NCI-H1105 treated with DMSO at 0.1 percent for 48 hours (cell line): ENCODE measurements at regions not wholly inside any gene's neighbourhood (a gene's known extent, or its start where the extent isn't known, plus 50 kb on each side); places are given as distances from the start of the nearest gene placed in this dataset.
"Not testable (repeated sequence)": the region's sequence is repeated elsewhere in the genome, so short reads cannot be mapped to it uniquely, and the experiment has no call there.

Experiments
- DNase-seq: peaks from one replicate; lab custom pipeline; 2025; lab: John Stamatoyannopoulos, UW

- no peak for DNase-seq
Observed at GRCh38 chr3:56955492-56956111, 104.9 kb upstream of the SPATA12 start.

- DNase-seq: no peak
Observed at GRCh38 chr3:56954125-56954524, 106.3 kb upstream of the SPATA12 start.

GRCh38 chr3:56952846-56953245 is 107.6 kb upstream of the SPATA12 start:
- no peak for DNase-seq

GRCh38 chr3:56952061-56952460 is 108.4 kb upstream of the SPATA12 start:
- DNase-seq: no peak

GRCh38 chr3:56951366-56951765 is 109.1 kb upstream of the SPATA12 start:
- no peak for DNase-seq

- DNase-seq: not testable (repeated sequence)
Observed at GRCh38 chr3:56945378-56945777, 115.1 kb upstream of the SPATA12 start.

GRCh38 chr3:56942523-56942922 is 117.9 kb upstream of the SPATA12 start:
- DNase-seq: no peak

- no peak for DNase-seq
Observed at GRCh38 chr3:56940976-56941375, 119.5 kb upstream of the SPATA12 start.

GRCh38 chr3:56940321-56940720 is 120.1 kb upstream of the SPATA12 start:
- no peak for DNase-seq

GRCh38 chr3:56939834-56940233 is 120.6 kb upstream of the SPATA12 start:
- DNase-seq: no peak

- DNase-seq: no peak
Observed at GRCh38 chr3:56938530-56938929, 121.9 kb upstream of the SPATA12 start.

- no peak for DNase-seq
Observed at GRCh38 chr3:56937580-56937979, 122.9 kb upstream of the SPATA12 start.

- no peak for DNase-seq
Observed at GRCh38 chr3:56935811-56936210, 124.7 kb upstream of the SPATA12 start.

- DNase-seq: not testable (repeated sequence)
Observed at GRCh38 chr3:56934481-56934880, 126.0 kb upstream of the SPATA12 start.

- no peak for DNase-seq
Observed at GRCh38 chr3:56933803-56934202, 126.7 kb upstream of the SPATA12 start.

GRCh38 chr3:56932866-56933265 is 127.6 kb upstream of the SPATA12 start:
- DNase-seq: no peak

- no peak for DNase-seq
Observed at GRCh38 chr3:56931836-56932235, 128.6 kb upstream of the SPATA12 start.

GRCh38 chr3:56930706-56931105 is 129.0 kb upstream of the ARHGEF3 start:
- no peak for DNase-seq

GRCh38 chr3:56929809-56930615 is 128.3 kb upstream of the ARHGEF3 start:
- no peak for DNase-seq

GRCh38 chr3:56928379-56929068 is 126.8 kb upstream of the ARHGEF3 start:
- DNase-seq: no peak

GRCh38 chr3:56927855-56928254 is 126.1 kb upstream of the ARHGEF3 start:
- no peak for DNase-seq

GRCh38 chr3:56926947-56927282 is 125.2 kb upstream of the ARHGEF3 start:
- no peak for DNase-seq

GRCh38 chr3:56926243-56926946 is 124.6 kb upstream of the ARHGEF3 start:
- DNase-seq: no peak
